Left ventricle myocardium inferior (tissue), 1 donor: ENCODE measurements at regions not wholly inside any gene's neighbourhood (a gene's known extent, or its start where the extent isn't known, plus 50 kb on each side); places are given as distances from the start of the nearest gene placed in this dataset.

Experiments
- DNase-seq: peaks from one replicate; pipeline ENCODE4 v3.0.0-alpha.2; 2020
- H3K27ac ChIP-seq: fragments of 200-600 bp; replicated peaks from 2 replicates; pipeline ENCODE4 v1.8.0; 2021
- H3K27me3 ChIP-seq: fragments of 200-600 bp; 2 replicates; pipeline ENCODE4 v1.8.0; 2021; ENCODE audit warnings: low read depth
- H3K36me3 ChIP-seq: fragments of 200-600 bp; 2 replicates; pipeline ENCODE4 v1.8.0; 2021
- H3K4me1 ChIP-seq: fragments of 200-600 bp; 2 replicates; pipeline ENCODE4 v1.8.0; 2021
- H3K4me3 ChIP-seq: fragments of 200-600 bp; 2 replicates; pipeline ENCODE4 v1.8.0; 2021; ENCODE audit warnings: mild to moderate bottlenecking, moderate library complexity
- H3K9me3 ChIP-seq: fragments of 200-600 bp; replicated peaks from 2 replicates; pipeline ENCODE4 v1.8.0; 2021
- CTCF ChIP-seq: fragments of 200-600 bp; IDR thresholded peaks from 2 replicates; pipeline ENCODE4 v1.8.0; 2021; ENCODE audit warnings: antibody characterized with exemption, mild to moderate bottlenecking, borderline replicate concordance
- intact Hi-C: fragments of 100-400 bp; cut with micrococcal nuclease; formaldehyde crosslinking; loops from one replicate; pipeline ENCODE4 v1.11.0; 2022
- donor health status: DM: no; HTN: yes; CAD: no; lungs with severe emphysema.

GRCh38 chr2:52698408-52698807, 1069.2 kb upstream of the CHAC2 start:
- no peak overlapping the region for H3K27ac ChIP-seq
- intact Hi-C loops, result no loop called here
- DNase-seq, result no peak
- H3K4me1 ChIP-seq, result no peaks in the 10 kb centered on the region
- no peaks in the 10 kb centered on the region for H3K27me3 ChIP-seq
- no peaks in the 10 kb centered on the region for H3K36me3 ChIP-seq
- no peak overlapping the region for H3K4me3 ChIP-seq
- no peak for TF ChIP-seq CTCF
- no peaks in the 10 kb centered on the region for H3K9me3 ChIP-seq

- H3K9me3 ChIP-seq, result no peaks in the 10 kb centered on the region
- intact Hi-C loops, result no loop called here
Measured at GRCh38 chr2:52697690-52698089, 1069.9 kb upstream of the CHAC2 start.

GRCh38 chr2:52695731-52696130, 1071.9 kb upstream of the CHAC2 start:
- H3K27ac ChIP-seq, result no peak overlapping the region
- H3K4me1 ChIP-seq, result no peaks in the 10 kb centered on the region
- H3K36me3 ChIP-seq, result no peaks in the 10 kb centered on the region
- H3K4me3 ChIP-seq, result no peak overlapping the region
- intact Hi-C loops, result no loop called here
- no peak for TF ChIP-seq CTCF
- no peaks in the 10 kb centered on the region for H3K9me3 ChIP-seq
- H3K27me3 ChIP-seq, result no peaks in the 10 kb centered on the region
- no peak for DNase-seq

More at GRCh38 chr2:52697690-52698089, 1069.9 kb upstream of the CHAC2 start:
- Histone ChIP-seq H3K4me1 (no peaks in the 10 kb centered on the region), H3K27me3 (no peaks in the 10 kb centered on the region), H3K36me3 (no peaks in the 10 kb centered on the region), H3K27ac (no peak overlapping the region), H3K4me3 (no peak overlapping the region)
- TF ChIP-seq CTCF, result no peak
- no peak for DNase-seq

- H3K27me3 ChIP-seq, result no peaks in the 10 kb centered on the region
- no peak for TF ChIP-seq CTCF
Measured at GRCh38 chr2:52686935-52687334, 1080.7 kb upstream of the CHAC2 start.

GRCh38 chr2:52676056-52676455, 1091.5 kb upstream of the CHAC2 start:
- TF ChIP-seq CTCF, result no peak
- Histone ChIP-seq H3K27me3 (no peaks in the 10 kb centered on the region), H3K4me3 (no peak overlapping the region), H3K9me3 (peaks cover 5% of the 10 kb centered on the region), H3K27ac (no peak overlapping the region), H3K36me3 (no peaks in the 10 kb centered on the region), H3K4me1 (no peaks in the 10 kb centered on the region)
- no peak for DNase-seq
- intact Hi-C loops, result no loop called here

More at GRCh38 chr2:52686935-52687334, 1080.7 kb upstream of the CHAC2 start:
- no peaks in the 10 kb centered on the region for H3K36me3 ChIP-seq
- no peaks in the 10 kb centered on the region for H3K4me1 ChIP-seq
- DNase-seq, result no peak
- no peak overlapping the region for H3K4me3 ChIP-seq
- H3K9me3 ChIP-seq, result peaks cover 31% of the 10 kb centered on the region
- H3K27ac ChIP-seq, result no peak overlapping the region
- intact Hi-C loops, result no loop called here

GRCh38 chr2:52668724-52669123, 1098.9 kb upstream of the CHAC2 start:
- Histone ChIP-seq H3K4me3 (no peak overlapping the region), H3K27me3 (no peaks in the 10 kb centered on the region), H3K27ac (no peak overlapping the region), H3K4me1 (no peaks in the 10 kb centered on the region), H3K36me3 (no peaks in the 10 kb centered on the region), H3K9me3 (peaks cover 23% of the 10 kb centered on the region)
- no peak for TF ChIP-seq CTCF
- intact Hi-C loops, result no loop called here
- DNase-seq, result no peak
